ENCODE measurements at regions not wholly inside any gene's neighbourhood (a gene's known extent, or its start where the extent isn't known, plus 50 kb on each side); places are given as distances from the start of the nearest gene placed in this dataset.

- Histone ChIP-seq H3K4me1 (no peaks in the 10 kb centered on the region), H3K36me3 (no peaks in the 10 kb centered on the region), H3K4me3 (no peak overlapping the region), H3K27me3 (no peaks in the 10 kb centered on the region), H3K9me3 (no peaks in the 10 kb centered on the region), H3K27ac (no peak overlapping the region)
- WGBS, 2 donors: 88 to 100% methylated on average over 1 of the region's 1 CpG
- DNase-seq (no peak), ATAC-seq (ENCODE audit: low FRiP score in 2 of 2) (no peak)
- TF ChIP-seq POLR2A (IDR thresholded peaks at IDR 0.05) (no peak), POLR2AphosphoS5 (IDR thresholded peaks at IDR 0.05) (no peak), EP300 (IDR thresholded peaks at IDR 0.05) (no peak)
- TF ChIP-seq, protein P1, sequence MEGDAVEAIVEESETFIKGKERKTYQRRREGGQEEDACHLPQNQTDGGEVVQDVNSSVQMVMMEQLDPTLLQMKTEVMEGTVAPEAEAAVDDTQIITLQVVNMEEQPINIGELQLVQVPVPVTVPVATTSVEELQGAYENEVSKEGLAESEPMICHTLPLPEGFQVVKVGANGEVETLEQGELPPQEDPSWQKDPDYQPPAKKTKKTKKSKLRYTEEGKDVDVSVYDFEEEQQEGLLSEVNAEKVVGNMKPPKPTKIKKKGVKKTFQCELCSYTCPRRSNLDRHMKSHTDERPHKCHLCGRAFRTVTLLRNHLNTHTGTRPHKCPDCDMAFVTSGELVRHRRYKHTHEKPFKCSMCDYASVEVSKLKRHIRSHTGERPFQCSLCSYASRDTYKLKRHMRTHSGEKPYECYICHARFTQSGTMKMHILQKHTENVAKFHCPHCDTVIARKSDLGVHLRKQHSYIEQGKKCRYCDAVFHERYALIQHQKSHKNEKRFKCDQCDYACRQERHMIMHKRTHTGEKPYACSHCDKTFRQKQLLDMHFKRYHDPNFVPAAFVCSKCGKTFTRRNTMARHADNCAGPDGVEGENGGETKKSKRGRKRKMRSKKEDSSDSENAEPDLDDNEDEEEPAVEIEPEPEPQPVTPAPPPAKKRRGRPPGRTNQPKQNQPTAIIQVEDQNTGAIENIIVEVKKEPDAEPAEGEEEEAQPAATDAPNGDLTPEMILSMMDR (IDR thresholded peaks at IDR 0.05): no peak
Measured at GRCh38 chr11:71302534-71302909, 50.1 kb upstream of the SHANK2 start.

Measured in upper lobe of left lung (tissue), 6 donors.